Loucy (cell line): ENCODE measurements at regions not wholly inside any gene's neighbourhood (a gene's known extent, or its start where the extent isn't known, plus 50 kb on each side); places are given as distances from the start of the nearest gene placed in this dataset.

ENCODE experiments used
- CTCF ChIP-seq: fragments of 200-600 bp; sonication (generic); conservative IDR thresholded peaks from 2 replicates; pipeline ENCODE4 v1.5.1; 2014; ENCODE audit warnings: mild to moderate bottlenecking, antibody characterized with exemption, low read length
- EZH2phosphoT487 ChIP-seq: fragments of 200-600 bp; IDR thresholded peaks from 2 replicates; pipeline ENCODE4 v1.6.1; 2018; ENCODE audit warnings: antibody characterized with exemption, mild to moderate bottlenecking, moderate library complexity, borderline replicate concordance

DNA sequence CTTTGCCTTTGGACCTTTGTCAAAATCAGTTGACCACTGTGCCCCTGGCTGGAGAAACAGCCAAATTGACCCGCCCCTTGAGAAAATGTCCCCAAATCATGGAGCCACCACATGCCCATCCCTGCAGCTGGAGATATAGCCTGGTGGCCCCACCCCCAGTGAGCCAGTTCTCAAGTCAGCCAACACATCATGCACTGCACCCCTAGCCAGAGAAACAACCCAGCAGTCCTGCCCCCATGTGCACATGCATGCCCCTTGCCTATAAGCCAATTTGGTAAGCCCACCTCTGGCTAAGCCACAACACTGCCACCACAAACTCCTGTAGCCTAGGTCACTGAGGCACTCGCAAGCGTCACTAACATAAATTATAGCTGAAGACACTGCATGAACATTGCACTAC lies 174.2 kb upstream of the ECI2 start:
- no peak for TF ChIP-seq CTCF
- TF ChIP-seq EZH2phosphoT487: no peak
